Ovary (tissue), 7 donors: ENCODE measurements at regions not wholly inside any gene's neighbourhood (a gene's known extent, or its start where the extent isn't known, plus 50 kb on each side); places are given as distances from the start of the nearest gene placed in this dataset.

Experiments
- DNase-seq, 5 donors: peaks; one replicate each; pipeline ENCODE4 v3.0.0-alpha.2; 2019 to 2020
- H3K27ac ChIP-seq, 2 donors: fragments of 200-600 bp; one replicate each; pipeline versions ENCODE4 v1.5.1 to v1.8.0; 2019 to 2022
- H3K27me3 ChIP-seq: fragments of 200-600 bp; one replicate; pipeline ENCODE4 v1.8.0; 2022
- H3K36me3 ChIP-seq: fragments of 200-600 bp; sonication (generic); one replicate; pipeline ENCODE4 v1.5.1; 2019
- H3K4me1 ChIP-seq: one replicate; pipeline ENCODE4 v1.8.1; 2013; ENCODE audit warnings: mild to moderate bottlenecking, moderate library complexity; ENCODE audit not compliant: insufficient read depth
- H3K4me3 ChIP-seq: fragments of 200-600 bp; sonication (generic); one replicate; pipeline ENCODE4 v1.5.1; 2017
- H3K9me3 ChIP-seq, 2 donors: fragments of 200-600 bp in 1 of 2; sonication (generic) in 1 of 2; one replicate each; pipeline versions ENCODE4 v1.5.1 to v1.8.1; 2013 to 2019; ENCODE audit warnings: mild to moderate bottlenecking in 1 of 2, moderate library complexity in 1 of 2
- EP300 ChIP-seq: sonication (generic); formaldehyde crosslinking; IDR thresholded peaks from one replicate; pipeline ENCODE4 v1.6.1; 2017; ENCODE audit warnings: antibody characterized with exemption
- POLR2A ChIP-seq: fragments of 450-650 bp; IDR thresholded peaks from one replicate; pipeline ENCODE4 v1.6.1; 2017; ENCODE audit warnings: antibody characterized with exemption, mild to moderate bottlenecking, moderate library complexity
- WGBS, 3 donors: extraction: QIAGEN DNeasy Blood & Tissue Kit in 1 of 3; methylation state at CpG; one replicate each; pipeline versions ENCODE4 v1.1.5 to v1.1.7; 2013 to 2017; 5-methylcytosine and 5-hydroxymethylcytosine counted together
- intact Hi-C, 4 donors: fragments of 100-400 bp; cut with DNase I; formaldehyde crosslinking; loops; one replicate each; pipeline versions ENCODE4 v1.11.0 to v1.15.1; 2022 to 2023
- TF ChIP-seq, protein P1 (sequence below), 3 donors: fragments of 450-650 bp in 2 of 3; fragments of 200-600 bp in 1 of 3; IDR thresholded peaks; one replicate each; pipeline versions ENCODE4 v1.5.1 to v1.8.0; 2016 to 2022; ENCODE audit warnings: antibody characterized with exemption in 3 of 3, mild to moderate bottlenecking in 1 of 3
- donor health status: DM: no; HTN: no; CAD: no; lungs with moderate emphysema.
- donor health status: DM: no; HTN: no; CAD: no.
- donor health status: Bipolar disorder and iron deficiency.
- donor health status: DM: no; HTN: no; CAD: no.
- donor health status: DM: yes; HTN: yes; CAD: no.

DNA sequence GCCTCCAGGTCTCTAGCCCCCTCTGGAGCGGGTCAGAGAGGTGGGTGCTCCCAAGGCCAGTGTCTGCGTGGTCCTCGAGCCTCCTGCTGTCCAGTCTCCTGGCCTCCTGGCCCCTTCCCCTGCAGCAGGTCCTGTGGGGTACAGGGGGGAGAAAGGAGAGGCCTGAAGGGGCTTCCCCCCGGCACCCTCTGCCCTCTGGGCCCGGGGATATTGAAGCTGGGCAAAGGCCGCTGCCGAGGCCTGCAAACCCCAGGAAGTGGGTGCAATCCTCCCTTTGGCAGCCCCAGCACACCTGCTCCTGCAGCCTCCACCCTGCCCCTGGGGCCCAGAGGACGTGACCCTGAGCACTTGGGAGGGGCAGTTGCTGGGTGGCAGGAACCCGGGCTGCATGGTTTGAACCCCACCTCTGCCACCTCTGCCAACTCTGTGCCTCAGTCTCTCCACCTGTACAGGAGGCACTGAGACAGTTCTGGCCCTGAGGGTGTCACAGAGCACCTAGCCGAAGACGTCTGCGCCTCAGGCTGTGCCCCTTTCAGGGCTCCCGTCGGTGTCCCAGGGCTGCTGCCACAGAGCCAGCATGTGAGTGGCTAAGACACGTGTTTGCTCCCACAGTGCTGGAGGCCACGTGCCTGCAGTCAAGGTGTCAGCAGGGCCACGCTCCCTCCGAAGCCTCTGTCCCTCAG lies 59.1 kb upstream of the INPP5A start:
- Histone ChIP-seq H3K27me3 (no peaks in the 10 kb centered on the region), H3K4me1 (peaks cover 4% of the 10 kb centered on the region), H3K9me3 (no peaks in the 10 kb centered on the region), H3K36me3 (no peaks in the 10 kb centered on the region), H3K27ac (no peak overlapping the region), H3K4me3 (no peak overlapping the region)
- WGBS, 3 donors: 86 to 91% (median 88%) methylated on average over 18 of the region's 18 CpGs
- TF ChIP-seq EP300 (no peak), POLR2A (no peak)
- TF ChIP-seq, protein P1, sequence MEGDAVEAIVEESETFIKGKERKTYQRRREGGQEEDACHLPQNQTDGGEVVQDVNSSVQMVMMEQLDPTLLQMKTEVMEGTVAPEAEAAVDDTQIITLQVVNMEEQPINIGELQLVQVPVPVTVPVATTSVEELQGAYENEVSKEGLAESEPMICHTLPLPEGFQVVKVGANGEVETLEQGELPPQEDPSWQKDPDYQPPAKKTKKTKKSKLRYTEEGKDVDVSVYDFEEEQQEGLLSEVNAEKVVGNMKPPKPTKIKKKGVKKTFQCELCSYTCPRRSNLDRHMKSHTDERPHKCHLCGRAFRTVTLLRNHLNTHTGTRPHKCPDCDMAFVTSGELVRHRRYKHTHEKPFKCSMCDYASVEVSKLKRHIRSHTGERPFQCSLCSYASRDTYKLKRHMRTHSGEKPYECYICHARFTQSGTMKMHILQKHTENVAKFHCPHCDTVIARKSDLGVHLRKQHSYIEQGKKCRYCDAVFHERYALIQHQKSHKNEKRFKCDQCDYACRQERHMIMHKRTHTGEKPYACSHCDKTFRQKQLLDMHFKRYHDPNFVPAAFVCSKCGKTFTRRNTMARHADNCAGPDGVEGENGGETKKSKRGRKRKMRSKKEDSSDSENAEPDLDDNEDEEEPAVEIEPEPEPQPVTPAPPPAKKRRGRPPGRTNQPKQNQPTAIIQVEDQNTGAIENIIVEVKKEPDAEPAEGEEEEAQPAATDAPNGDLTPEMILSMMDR (IDR thresholded peaks at IDR 0.05): no peak
- peak in 2 of 5 donors; percentile 15 to 29 for DNase-seq
- intact Hi-C loops: no loop called here

DNA sequence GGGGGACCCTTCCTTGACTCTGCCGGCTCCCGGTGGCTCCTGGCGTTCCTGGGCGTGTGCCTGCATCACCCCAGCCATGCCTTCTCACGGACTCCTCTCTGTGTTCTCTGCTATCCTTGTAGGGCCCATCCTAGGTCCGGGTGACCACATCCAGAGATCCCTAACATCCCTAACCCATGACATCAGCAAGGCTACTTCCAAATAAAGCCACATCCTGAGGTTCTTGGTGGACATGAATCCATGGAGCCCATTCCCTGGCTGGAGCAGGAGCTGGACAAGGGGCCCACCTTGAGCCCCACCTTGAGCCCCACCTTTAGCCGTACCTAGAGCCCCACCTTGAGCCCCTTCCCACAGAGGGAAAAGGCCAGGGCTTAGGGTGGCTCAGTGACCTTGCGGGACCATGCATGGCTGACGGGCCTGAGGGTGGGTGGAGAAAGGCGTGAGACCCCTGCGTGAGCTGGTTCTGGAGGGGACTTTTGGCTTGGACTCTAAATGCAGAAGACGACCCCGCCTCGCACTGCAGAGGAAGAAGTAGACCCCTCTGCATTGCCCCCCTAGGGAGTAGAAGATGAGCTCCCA lies 58.5 kb upstream of the INPP5A start:
- WGBS, 3 donors: 90 to 94% (median 94%) methylated on average over 14 of the region's 14 CpGs
- Histone ChIP-seq H3K27ac (no peak overlapping the region), H3K4me3 (no peak overlapping the region), H3K36me3 (no peaks in the 10 kb centered on the region), H3K9me3 (no peaks in the 10 kb centered on the region), H3K27me3 (no peaks in the 10 kb centered on the region), H3K4me1 (peaks cover 6% of the 10 kb centered on the region)
- DNase-seq: peak in 1 of 5 donors; percentile 31
- TF ChIP-seq, protein P1 (IDR thresholded peaks at IDR 0.05): no peak
- TF ChIP-seq POLR2A (no peak), EP300 (no peak)
- intact Hi-C loops: no loop called here

DNA sequence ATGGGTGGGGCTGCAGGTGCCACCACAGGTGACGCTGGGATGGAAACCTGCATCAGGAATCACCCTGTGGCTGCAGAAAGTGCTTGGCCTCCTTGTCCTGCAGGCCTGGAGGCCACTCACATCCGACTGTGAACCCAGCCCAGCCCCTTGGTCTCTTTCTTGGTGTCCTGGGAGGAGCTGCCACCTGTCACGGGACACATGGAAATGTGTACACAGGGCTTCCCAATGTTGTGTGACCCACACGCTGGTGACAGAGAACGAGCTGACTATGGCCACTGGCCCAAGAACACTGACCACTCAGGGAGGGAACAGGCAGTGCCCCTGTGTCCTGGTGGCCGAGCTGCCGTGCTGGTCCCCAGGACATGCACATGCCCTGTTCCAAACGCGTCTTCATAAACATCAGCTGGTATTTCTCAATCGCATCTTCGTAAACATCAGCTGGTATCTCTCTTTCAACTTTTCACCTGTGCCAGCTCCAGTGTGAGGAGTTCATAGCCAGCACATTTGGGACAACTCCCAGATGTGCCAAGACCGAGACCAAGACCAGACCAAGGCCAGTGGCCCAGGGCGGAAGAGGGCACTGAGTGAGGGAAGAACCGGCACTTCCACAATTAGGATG lies 57.9 kb upstream of the INPP5A start:
- 87 to 92% (median 89%) methylated on average over 14 of the region's 14 CpGs for WGBS, 3 donors
- H3K4me1 ChIP-seq: peaks cover 6% of the 10 kb centered on the region
- no peak overlapping the region for H3K4me3 ChIP-seq
- TF ChIP-seq, protein P1 (IDR thresholded peaks at IDR 0.05): no peak
- TF ChIP-seq EP300 (no peak), POLR2A (no peak)
- DNase-seq: peak in 1 of 5 donors; percentile 31
- no peaks in the 10 kb centered on the region for H3K9me3 ChIP-seq
- no peak overlapping the region for H3K27ac ChIP-seq
- H3K27me3 ChIP-seq: no peaks in the 10 kb centered on the region
- H3K36me3 ChIP-seq: no peaks in the 10 kb centered on the region
- intact Hi-C loops: no loop called here

DNA sequence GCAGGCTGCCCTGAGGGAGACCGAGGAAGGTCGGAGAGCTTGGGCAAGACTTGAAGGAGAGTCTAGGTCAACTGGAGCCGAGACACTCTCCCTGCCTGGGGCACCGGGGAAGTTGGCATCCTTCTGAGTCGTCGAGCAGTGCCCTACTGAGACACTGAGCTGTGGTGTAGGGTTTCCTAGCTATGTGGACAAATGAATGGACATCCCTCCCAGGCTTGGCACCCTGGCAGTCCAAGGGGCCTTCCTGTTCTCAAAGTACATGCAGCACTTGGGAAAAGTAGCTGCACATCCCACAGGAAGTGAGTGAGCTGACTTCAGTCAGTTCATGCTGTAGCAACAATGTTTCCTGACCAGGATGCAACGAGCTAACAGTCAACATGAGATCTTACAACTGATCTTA lies 57.2 kb upstream of the INPP5A start:
- H3K36me3 ChIP-seq: no peaks in the 10 kb centered on the region
- H3K9me3 ChIP-seq: no peaks in the 10 kb centered on the region
- no peak overlapping the region for H3K4me3 ChIP-seq
- H3K4me1 ChIP-seq: peaks cover 6% of the 10 kb centered on the region
- no peaks in the 10 kb centered on the region for H3K27me3 ChIP-seq
- intact Hi-C loops: no loop called here
- no peak for TF ChIP-seq POLR2A
- no peak for TF ChIP-seq EP300
- TF ChIP-seq, protein P1 (IDR thresholded peaks at IDR 0.05): no peak
- H3K27ac ChIP-seq: no peak overlapping the region
- peak in 1 of 5 donors; percentile 31 for DNase-seq
- WGBS, 3 donors: 88 to 91% (median 90%) methylated on average over 7 of the region's 7 CpGs
